HG03342 (cell line): ENCODE measurements at regions not wholly inside any gene's neighbourhood (a gene's known extent, or its start where the extent isn't known, plus 50 kb on each side); places are given as distances from the start of the nearest gene placed in this dataset.
"Not testable (repeated sequence)": the region's sequence is repeated elsewhere in the genome, so short reads cannot be mapped to it uniquely, and the experiment has no call there.

ENCODE experiments used
- ATAC-seq: cut with Tn5 transposase; IDR thresholded peaks from one replicate; pipeline ENCODE4 v1.9.1; 2021; ENCODE audit warnings: mild to moderate bottlenecking, moderate library complexity; ENCODE audit not compliant: unreplicated experiment

GRCh38 chr2:16927398-16927797 is 261.8 kb upstream of the CYRIA start:
- no peak for ATAC-seq

GRCh38 chr2:16925145-16925544 is 259.5 kb upstream of the CYRIA start:
- ATAC-seq, result no peak

DNA sequence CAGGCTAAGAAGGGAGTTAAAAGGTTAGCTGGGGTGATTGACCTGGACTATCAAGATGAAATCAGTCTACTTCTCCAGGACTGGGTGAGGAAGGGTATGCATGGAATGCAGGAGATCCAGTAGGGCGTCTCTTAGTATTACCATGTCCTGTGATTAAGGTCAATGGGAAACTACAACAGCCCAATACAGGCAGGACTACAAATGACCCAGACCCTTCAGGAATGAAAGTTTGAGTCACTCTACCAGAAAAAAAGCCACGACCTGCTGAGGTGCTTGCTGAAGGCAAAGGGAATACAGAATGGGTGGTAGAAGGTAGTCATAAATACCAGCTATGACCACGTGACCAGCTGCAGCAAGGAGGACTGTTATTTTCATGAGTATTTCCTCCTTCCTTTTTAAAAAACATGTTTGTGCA is 249.7 kb upstream of the CYRIA start:
- ATAC-seq, result not testable (repeated sequence)

GRCh38 chr2:16911746-16912145 is 246.1 kb upstream of the CYRIA start:
- ATAC-seq, result no peak

GRCh38 chr2:16908656-16909055 is 243.0 kb upstream of the CYRIA start:
- no peak for ATAC-seq

GRCh38 chr2:16907645-16908282 is 242.1 kb upstream of the CYRIA start:
- no peak for ATAC-seq

GRCh38 chr2:16905325-16905724 is 239.7 kb upstream of the CYRIA start:
- not testable (repeated sequence) for ATAC-seq

GRCh38 chr2:16900405-16901025 is 234.9 kb upstream of the CYRIA start:
- peak; percentile 88 for ATAC-seq

- peak; percentile 21 for ATAC-seq
These were observed 234.3 kb upstream of the CYRIA start for GRCh38 chr2:16899958-16900357.

GRCh38 chr2:16890081-16890480 is 224.4 kb upstream of the CYRIA start:
- no peak for ATAC-seq

DNA sequence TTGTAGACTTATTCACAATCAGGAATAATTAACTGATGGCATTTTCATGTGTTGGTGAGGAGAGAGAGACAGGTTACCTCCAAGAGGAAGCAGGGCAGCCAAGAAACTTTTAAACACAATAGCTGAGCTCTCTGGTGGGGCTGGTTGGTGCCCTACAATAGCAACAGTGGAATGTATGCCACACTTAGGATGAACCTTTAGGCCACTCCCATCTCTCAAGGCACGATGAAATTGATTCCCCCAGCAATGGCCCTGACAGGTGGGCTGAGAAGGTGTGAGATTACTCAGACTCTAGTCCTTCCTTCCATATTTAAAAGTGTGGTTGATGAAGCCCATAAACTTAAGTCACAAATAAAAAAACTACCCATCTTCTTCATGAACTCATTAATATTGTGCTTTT is 219.4 kb upstream of the CYRIA start:
- no peak for ATAC-seq

- no peak for ATAC-seq
These were observed 217.1 kb upstream of the CYRIA start for GRCh38 chr2:16882706-16883105.

DNA sequence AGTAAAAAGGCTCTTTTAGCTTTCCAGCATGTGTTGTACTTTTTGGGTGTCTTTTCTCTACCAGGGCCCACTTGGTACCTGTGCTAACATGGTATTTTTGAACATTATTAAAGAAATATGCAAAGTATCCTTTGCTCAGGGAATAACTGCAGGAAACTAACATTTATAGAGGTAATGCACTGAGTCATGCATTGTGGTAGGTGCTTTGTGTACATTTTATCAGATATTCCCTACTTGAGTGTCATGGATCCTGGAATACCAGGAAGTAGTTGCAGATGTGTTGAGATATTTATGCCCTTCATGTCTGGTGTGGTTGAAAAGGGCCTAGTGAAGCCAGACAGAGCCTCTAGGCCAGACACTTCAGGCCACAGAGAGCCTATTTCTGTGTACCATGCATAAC is 215.5 kb upstream of the CYRIA start:
- ATAC-seq, result no peak

DNA sequence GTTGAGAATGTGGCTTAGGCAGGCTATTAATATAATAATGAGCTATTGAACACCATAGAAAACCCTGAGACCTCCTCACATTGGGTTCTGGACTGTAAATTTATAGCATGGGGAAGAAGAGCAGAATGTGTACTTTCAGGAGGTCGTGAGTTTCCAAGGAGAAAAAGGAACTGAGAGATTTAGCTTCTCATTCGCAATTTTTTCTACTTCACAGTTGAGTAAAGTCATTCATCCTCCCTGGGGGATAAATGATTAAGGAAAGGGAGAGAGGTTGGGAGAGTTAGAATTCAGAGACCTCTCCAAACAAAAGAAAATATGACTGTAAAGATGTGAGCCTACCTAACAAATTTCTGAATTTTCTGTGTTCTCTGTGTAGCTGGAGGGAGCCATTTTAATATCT is 205.8 kb upstream of the CYRIA start:
- no peak for ATAC-seq

- no peak for ATAC-seq
These were observed 204.9 kb upstream of the CYRIA start for GRCh38 chr2:16870491-16871076.

GRCh38 chr2:16869711-16870110 is 204.1 kb upstream of the CYRIA start:
- no peak for ATAC-seq

DNA sequence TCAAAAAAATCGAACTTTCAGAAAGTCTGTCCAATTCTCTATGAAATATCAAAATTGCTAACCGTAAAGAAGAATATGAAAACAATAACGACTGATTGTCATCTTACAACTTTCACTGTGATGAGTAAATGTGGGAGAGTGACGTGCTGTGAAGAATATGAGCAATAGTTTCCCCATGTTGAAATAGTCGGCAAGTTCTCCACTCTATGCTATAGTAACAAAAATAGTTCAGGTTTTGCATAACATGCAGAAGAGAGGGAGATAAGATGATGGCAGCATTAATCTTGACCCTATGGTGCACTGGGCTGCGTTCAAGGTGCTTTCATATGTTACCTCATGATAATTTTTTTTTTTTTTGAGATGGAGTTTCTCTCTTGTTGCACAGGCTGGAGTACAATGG is 196.8 kb upstream of the CYRIA start:
- ATAC-seq, result no peak

DNA sequence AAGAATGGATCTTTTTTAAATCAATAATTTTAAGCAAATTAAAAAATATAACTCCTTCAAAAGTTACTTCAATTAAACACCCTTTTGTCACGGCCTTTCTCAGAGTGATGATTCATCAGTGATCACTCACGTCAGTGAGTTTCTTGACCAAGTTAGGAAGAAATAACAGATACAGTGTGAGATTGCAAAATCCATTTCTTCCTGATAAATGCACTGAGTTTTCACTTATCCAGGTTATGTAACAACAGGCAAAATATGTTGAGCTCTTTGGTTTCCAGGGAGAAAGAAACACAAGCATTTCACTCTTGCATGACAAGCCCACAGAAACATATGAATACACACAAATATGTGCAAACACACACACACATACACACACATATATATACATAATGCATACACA is 195.9 kb upstream of the CYRIA start:
- no peak for ATAC-seq

GRCh38 chr2:16861111-16861510 is 195.5 kb upstream of the CYRIA start:
- no peak for ATAC-seq

DNA sequence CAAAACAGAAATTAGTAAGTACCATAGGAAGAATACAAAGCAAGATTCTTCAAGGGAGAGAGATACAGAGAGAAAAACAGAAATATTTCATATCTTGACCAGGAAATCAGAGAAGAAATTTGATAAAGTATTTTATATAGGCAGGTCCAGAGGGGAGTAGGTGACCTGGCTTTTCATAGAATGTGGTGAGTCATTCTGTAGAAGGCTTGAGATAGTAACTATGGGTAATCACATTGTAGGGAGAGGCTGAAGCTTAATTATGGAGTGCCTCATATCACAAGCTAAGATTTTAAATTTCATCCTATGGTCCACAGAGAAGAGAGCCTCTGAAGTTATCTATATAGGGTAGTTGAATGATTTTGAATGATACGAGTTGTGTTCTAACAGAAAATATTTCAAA is 195.0 kb upstream of the CYRIA start:
- no peak for ATAC-seq

GRCh38 chr2:16855183-16855582 is 189.5 kb upstream of the CYRIA start:
- no peak for ATAC-seq

DNA sequence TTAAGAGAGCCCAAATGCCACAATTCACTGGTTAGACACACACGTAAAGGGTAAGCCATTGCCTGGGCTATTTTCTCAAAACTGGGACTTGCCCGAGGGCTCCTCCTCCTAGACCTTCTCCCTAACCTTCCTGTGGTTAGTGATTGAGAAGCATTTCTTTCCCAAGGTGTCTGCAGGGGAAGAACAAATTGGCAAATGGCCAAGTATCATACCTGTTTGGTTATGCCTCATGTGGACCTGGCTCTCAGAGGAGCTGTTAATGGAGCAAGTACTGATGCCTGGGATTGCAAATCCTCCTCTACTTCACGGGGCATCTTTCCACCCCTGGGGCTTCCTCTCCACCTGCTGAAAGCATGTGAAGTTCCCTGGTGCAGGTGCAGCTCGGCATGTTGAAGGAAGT is 187.5 kb upstream of the CYRIA start:
- no peak for ATAC-seq

DNA sequence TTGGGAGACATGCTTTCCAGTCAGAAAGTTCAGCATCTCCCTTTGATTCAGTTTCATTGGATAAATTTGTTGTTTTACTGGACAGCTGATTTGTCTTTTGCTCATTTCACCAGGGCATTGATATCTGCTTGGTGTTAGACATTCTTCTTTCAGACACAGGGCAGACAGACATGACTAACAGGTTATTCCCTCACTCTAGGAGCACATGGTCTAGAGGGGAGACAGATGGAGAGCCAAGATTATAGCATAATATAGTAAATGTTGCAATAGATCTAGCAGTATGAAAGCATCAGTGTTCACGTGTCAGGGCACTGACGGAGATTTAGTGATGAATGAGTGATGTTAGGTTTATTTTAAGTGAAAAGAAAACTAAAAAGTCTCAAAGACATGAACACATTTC is 187.0 kb upstream of the CYRIA start:
- no peak for ATAC-seq
